ENCODE measurements at regions not wholly inside any gene's neighbourhood (a gene's known extent, or its start where the extent isn't known, plus 50 kb on each side); places are given as distances from the start of the nearest gene placed in this dataset.
"Not testable (repeated sequence)": the region's sequence is repeated elsewhere in the genome, so short reads cannot be mapped to it uniquely, and the experiment has no call there.

DNA sequence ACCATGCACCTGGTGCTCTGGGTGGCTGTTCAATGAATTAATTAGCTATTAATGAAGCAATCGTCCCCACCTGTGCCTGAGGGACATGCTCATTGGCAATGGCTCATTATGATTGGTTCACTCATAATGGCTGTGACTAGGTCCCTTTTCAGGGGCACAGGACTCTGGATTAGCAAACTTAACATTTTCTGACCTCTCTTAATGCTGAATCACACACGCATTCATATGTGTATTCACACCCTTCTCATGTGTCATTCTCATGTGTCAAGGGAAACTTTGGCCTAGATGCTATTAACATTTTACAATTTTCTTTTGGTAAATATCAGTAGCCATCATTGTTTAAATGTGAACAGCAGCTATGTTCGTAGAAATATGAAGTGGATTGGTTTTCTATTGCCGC, 98.9 kb upstream of the PMAIP1 start:
- no peak for DNase-seq (ENCODE audit: low spot score)

DNA sequence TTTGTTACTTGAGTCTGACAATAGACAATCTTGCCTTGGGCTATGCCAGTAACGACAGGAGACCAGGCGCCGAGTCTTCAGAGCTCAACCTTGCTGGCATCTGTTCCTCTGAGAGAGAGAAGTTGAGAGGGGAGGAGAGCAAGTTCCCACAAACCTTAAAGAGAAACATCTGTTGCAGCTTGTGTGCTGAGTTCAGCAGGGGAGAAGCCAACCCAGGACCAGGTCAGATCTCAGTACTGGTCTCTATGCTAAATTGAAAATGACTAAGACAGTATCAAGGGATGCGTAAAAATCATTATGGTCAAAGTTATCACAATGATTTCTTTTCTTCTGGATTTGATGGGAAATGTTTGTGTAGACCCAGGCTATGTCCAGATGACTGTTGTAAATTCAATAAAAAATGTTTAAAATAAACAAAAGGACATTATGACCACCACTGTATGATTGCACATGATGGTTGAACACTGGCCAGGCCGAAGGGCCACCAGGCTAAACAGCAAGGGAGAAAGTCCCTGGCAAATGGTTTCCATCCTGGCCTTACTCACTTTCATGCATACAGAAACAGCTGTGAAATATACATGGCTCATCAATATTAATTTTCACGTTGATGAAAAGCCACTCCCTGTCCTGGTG, 100.3 kb upstream of the PMAIP1 start:
- no peak for DNase-seq (ENCODE audit: low spot score)

DNA sequence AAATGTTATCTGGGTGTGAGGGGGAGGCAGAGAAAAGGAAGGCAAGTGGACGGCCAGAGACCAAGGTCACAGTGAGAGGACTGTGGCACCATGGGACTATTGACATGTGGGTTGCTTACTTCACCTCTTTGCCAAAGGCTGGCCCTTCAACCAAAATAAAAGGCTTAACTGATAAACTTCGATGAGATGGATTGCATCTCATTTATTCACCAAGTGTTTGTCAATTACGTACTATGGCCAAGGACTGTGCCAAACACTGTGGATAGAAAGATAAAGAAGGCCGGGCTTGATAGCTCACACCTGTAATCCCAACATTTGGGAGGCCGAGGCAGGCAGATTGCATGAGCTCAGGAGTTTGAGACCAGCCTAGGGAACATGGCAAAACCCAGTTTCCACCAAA, 98.7 kb upstream of the CCBE1 start:
- DNase-seq (ENCODE audit: low spot score) = no peak

DNA sequence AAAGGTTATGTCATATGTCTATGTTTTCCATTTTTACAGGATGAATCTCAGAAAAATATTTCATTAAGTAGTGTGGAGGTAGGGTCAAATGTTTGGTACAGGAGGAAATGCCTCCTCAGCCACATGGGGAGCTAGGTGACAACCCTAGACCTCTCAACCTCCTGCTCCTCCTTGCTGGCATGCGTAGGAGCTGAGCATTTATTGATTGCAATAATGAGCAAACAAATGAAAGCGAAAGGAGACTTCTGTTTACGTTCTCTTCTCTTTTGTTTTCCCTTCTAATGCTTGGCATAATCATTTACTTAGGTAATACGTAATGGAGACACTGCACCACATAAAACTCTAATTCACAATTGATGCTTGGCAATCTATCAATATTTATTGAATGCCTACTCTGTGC, 95.1 kb upstream of the CCBE1 start:
- no peak for DNase-seq (ENCODE audit: low spot score)

DNA sequence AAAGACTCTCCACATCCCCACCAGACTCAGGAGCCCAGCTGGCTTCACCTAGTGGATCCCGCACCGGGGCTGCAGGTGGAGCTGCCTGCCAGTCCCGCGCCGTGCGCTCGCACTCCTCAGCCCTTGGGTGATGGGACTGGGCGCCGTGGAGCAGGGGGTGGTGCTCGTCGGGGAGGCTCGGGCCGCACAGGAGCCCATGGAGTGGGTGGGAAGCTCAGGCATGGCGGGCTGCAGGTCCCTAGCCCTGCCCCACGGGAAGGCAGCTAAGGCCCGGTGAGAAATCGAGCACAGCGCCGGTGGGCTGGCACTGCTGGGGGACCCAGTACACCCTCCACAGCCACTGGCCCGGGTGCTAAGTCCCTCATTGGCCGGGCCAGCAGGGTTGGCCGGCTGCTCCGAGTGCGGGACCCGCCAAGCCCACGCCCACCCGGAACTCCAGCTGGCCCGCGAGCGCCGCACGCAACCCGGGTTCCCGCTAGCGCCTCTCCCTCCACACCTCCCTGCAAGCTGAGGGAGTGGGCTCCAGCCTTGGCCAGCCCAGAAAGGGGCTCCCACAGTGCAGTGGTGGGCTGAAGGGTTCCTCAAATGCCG, 93.2 kb upstream of the CCBE1 start:
- not testable (repeated sequence) for DNase-seq (ENCODE audit: low spot score)

DNA sequence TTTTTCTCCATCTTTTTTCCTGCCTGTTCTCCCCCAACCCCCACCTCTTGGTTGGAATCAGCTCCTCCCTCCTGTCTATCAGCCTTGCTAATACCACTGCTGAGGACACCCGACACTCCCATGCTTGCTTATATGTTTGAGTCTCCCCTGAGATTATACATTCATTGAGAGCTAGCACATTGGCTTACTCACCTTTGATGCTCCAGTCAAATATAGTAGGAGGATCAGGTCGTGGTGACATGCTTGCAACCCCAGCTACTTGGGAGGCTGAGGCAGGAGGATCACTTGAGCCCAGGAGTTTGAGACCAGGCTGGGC, 91.5 kb upstream of the CCBE1 start:
- DNase-seq (ENCODE audit: low spot score) = no peak

DNA sequence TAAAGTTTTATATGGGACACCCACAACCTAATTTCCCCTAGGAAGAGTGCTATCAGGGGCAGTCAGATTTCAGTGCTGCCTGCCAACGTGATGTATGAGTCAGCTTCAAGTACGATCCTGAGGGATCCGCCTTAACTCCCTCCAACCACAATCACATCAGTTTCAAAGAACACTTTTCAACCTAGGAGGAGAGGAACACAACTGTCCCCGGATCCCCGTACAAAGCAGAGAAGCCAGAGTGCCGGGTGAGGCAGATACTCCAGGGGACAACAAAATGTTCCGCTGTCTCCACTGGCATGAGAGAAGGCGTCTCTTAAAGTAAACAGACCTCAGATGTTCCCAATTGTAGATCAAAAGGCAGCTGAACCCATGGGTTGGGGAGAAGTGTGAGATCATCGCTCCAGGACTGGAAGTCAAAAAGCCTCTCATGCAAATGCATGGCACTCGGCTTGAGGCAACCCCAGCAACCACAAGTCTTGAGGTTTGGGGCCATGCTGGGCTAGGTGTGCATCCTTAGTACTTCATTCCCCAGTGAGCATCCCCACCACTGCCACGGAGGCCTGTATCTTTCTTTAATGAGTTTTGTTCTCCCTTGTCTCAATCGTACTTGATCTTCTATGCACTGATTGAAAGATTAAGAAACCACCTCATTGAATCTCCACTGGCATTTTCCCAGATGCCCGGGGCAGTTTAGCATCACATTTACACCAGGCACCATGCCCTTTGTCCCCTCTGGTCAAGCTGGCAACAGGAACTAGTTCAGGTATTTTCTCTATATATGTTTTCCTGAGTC, 91.0 kb upstream of the CCBE1 start:
- DNase-seq (ENCODE audit: low spot score) = no peak

DNA sequence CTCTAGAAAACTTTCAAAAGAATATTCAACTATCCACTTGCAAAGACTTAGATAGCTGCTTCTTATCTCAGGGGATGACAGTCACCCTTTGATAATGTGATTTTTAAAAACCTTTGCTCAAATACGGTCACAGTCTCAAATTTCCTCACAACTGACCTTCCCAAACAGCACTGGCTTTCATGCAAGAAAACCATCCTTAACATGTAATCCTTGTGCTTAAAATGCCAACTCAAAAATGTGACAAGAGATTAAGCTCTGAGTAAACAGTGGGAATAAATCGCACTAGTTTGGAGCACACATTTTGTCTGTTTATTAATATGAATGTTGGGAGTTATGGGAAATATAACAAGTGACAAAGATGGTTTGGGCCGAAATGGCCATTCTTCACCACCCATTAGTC, 87.5 kb upstream of the CCBE1 start:
- no peak for DNase-seq (ENCODE audit: low spot score)

DNA sequence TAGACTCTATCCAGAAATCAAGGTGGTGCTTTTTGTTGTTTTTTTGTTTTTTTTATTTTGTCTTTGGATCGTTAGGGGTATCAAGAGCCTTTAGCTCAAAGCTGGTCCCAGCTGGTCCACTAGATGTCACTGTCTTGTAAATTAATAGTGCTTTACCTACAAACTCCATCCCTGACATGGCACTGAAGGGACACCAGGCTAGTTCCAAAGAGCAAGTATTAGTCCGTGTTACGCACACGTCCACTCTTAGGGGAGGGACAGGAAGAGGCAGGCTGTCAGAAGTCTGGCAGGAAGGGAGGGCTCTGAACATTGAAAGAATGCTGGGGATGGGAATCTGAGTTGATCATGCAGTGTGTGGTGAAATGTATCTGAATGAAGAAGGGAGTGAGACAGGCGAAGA, 85.9 kb upstream of the CCBE1 start:
- DNase-seq (ENCODE audit: low spot score) = peak; percentile 64

DNA sequence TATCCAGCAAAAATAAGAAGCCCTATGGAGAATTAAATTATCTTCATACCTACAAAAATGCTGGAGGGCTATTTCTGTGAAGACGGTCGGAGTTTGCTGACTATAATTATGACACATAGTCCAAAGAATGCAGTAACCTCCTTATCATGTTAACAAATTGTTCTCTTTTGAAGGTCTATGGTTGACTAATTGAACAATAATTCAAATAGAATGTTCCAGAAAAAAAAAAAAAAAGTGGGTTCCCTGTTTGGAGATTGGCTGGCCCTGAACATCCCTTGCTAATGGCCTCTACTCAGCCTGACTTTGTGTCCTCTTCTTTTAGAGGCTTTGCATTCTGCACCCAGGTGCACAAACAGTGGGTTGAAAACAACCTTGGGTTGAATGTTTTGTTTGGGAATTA, 82.8 kb upstream of the CCBE1 start:
- DNase-seq (ENCODE audit: low spot score) = no peak

DNA sequence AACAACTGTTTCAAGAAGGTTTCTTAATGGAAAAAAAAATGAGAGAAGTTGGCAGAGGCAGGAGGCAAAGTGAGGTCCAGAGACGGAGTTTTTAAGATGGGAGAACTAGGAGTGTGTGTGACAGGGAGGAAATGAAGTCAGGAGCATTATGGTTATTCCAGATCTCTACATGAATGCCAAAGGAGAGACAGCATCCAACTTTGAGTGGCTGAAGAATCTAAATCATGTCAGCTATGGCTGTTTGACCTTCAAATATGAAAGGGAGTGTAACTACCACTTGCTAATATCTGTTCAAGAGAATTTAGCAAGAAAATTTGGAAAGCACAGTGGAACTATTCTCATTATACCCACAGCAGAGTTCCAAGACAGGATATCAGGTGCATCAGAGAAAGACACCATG, 81.2 kb upstream of the CCBE1 start:
- no peak for DNase-seq (ENCODE audit: low spot score)

DNA sequence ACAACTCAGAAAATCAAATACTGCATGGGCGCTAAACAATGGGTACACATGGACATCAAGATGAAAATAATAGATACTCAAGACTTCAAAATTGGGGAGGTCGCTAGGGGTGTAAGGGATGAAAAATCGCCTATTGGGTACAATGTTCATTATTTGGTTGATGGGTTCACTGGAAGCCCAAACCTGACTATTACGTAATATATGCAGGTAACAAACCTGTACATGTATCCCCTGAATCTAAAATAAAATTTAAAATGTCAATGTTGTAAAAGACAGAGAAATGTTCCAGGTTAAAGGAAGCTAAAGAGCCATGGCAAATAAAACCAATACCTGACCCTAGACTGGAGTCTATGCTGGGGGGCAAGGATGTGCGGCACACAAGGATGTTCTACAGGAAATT, 80.4 kb upstream of the CCBE1 start:
- no peak for DNase-seq (ENCODE audit: low spot score)

DNA sequence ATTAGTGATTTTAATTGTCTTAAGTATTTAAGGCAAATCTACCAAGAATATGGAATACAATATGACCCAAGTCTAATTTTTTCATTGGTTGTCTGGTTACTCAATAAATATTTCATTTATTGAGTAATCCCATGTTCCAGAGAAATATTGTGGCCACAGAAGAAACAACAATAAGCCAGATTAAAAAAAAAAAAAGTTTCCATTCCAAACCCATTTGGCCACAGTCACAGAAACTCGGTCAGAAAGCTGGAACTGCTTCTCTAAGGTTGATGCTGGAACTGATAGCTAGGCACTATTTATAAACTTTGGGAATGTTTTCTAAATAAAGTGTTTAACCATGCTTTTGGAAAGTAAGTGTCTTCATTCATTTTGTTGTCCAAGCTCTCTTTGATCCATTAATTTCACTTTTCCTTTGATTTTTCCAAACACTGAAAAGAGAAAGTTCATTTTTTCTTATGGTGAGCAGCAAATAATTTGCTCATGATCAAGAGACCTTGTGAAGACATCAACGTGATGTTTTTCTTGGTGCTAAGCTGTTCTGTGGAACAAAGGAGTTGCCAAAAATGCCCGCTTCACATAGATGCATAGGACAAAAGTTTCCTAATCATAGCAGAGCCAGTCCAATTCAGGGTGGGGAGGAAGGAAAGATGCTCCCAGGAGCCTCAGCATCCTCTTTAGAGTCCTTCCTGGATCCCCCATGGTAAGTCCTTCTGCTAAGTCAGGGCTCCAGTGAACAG, 72.1 kb upstream of the CCBE1 start:
- DNase-seq (ENCODE audit: low spot score) = no peak

DNA sequence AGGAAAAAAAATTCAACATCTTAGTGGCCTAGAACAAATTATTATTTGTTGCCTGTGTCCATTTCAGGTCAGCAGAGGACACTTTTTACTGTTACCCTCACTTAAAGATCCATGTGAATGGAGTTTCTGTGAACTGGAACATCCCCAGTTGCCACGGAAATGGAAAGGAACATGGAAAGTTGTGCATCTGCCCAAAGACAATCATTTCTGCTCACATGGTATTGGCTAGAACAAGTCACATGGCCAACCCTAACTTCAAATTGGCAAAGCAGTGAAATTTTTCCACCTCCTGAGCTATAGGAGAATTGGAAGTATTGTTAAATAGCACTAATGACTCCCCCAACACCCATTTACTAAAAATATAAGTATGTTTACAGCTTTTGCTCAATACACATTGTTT, 71.2 kb upstream of the CCBE1 start:
- DNase-seq (ENCODE audit: low spot score) = no peak

DNA sequence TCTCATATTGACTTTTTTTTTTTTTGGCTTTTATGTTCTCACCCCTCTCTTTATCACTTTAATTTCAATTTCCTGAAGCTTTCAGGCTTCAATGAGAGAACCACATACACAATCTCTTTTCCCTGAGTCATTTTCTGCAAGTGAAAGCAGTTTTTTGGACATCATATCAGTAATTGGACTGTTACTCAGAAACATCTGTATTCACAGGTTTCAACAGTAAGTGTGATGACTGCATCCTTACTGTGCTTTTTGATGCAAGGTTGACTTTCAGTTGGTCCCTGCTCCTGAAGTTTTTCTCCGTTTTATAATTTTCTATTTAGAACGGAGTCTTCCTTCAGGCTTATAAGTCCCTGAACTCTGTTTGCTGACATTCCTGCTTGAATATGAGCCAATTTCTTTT, 70.5 kb upstream of the CCBE1 start:
- DNase-seq (ENCODE audit: low spot score) = no peak

DNA sequence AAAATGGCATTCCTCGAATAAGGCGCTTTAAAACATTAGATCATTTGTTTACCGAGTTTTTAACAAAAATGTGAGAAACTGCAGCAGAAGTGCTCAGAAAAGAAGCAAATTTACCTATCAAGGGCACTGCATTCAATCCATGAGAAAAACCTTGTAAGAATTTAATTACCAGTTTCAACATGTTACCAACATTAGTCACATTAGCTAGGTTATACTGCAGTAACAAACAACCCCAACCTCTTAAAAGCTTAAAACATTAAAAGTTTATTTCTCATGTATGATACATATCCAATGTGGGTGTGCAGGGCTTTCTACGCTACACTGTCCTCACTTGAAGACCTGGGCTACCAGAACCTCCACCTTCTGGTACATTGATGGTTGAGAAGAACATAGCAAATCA, 68.1 kb upstream of the CCBE1 start:
- no peak for DNase-seq (ENCODE audit: low spot score)

DNA sequence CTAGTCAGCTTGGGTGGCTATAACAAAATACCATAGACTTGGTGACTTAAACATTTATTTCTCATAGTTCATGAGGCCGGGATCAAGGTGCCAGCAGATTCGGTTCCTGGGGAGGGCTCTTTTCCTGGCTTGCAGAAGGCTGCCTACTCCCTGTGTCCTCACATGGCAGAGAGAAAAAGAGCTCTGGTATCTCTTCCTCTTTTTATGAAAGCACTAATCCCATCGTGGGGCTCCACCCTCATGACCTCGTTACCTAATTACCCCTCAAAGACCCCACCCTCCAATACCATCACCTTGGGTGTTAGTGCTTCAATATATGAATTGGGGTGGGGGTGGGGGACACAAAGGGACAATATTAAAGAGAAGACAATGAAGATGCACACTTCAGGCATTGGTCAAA, 67.1 kb upstream of the CCBE1 start:
- DNase-seq (ENCODE audit: low spot score) = no peak

DNA sequence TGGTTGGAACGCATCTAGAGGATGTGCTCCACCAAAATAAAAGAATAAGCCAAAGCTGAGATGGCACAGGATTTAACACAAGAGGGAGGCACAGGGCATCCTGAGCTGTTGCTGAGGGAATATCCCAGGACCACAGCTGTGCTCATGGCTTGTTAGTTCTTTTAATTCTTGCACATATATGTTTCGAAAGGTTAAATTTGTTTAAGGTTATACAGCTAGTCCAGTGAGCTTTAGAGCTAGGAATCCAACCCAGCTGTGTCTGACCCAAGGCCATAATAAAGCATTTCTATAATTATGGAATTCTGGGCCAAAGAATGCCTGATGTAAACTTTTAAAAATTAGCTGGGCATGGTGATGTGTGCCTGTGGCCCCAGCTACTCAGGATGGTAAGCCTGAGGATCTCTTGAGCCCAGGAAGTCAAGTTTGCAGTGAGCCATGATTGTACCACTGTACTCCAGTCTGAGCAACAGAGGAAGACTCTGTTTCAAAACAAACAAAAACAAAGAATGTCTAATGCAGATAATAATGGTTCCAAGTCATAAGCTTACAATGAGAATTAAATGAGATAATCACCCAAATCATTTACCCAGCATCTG, 66.4 kb upstream of the CCBE1 start:
- no peak for DNase-seq (ENCODE audit: low spot score)

DNA sequence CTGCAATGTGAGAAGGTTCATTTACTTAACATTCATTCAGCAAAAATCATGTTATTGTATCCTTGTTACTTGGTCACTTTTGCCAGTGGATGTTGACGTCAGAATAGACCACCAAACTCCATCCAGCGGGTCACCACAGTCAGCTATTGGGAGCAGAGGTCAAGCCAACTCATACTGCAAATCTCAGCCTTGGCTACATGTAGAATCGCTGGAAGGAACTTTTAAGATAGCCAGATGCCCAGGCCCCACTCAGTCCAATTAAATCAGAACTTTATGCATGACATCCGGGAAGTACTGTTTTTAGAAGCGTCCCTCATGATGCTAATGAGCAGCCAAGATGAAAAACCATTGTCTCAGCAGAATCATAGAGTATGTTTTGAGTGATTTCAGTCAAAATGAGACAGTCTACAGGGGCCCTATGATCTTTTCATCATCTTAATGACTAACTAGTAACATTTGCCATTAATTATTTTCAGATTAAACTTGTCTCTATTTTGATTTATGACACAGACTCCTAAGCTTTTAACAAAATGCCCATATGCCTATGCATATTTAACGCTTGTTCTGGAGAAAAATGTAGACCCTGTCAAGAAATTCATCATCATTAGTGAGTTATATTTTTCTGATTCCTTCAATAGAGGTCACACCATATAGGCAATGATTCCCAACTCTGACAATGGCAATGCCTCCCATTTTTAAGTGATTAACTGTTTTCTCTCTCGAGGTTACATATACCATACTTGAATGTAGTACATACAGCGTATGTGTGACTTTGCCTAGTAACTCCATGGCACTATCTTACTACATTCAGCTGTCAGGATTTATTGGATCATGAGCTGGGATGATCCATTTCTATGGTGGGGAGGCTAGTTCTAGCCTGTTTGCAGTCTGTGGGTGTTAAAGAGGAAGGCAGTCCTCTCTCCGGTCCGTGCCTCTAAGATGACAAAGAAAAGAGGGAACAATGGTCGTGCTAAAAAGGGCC, 63.7 kb upstream of the CCBE1 start:
- DNase-seq (ENCODE audit: low spot score) = no peak

DNA sequence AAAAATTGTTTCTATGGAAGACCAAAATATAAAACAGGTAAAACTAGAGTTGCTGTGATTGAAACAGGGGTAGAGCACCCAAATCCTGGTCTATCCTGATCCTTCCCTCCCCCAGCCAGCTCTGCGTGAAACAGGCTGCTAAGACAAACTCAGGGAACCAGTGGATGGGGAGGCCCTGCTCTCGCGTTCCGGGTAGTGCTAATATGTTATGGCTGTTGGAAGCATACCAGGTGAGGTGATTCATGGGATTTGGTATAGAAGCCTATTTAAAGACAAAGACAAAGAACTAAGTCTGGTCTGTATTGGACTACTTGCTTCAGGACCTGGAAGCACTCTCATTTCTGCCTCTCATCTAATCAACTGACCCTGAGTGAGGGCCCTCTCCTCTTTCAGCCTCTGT, 63.0 kb upstream of the CCBE1 start:
- DNase-seq (ENCODE audit: low spot score) = no peak

DNA sequence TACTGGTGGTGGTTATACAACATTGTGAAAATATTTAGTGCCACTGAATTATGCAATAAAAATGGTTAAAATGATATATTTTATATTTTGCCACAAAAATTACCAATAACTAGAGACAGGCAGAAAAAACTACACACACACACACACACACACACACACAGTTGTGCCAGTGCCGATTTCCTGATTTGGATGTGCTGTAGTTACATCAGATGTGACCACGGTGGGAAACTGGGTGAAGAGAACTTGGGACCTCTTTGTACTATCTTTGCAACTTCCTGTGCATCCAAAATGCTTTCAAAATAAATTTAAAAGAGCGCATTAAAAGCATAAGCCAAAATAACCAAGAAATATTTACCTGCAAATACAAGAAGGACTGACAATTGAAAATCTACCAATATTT, 61.6 kb upstream of the CCBE1 start:
- no peak for DNase-seq (ENCODE audit: low spot score)
